Fibroblast of skin of right biceps (primary cell): ENCODE measurements at regions not wholly inside any gene's neighbourhood (a gene's known extent, or its start where the extent isn't known, plus 50 kb on each side); places are given as distances from the start of the nearest gene placed in this dataset.
"Not testable (repeated sequence)": the region's sequence is repeated elsewhere in the genome, so short reads cannot be mapped to it uniquely, and the experiment has no call there.

Experiments
- DNase-seq: peaks from one replicate; pipeline ENCODE4 v3.0.0-alpha.2; 2013

- no peak for DNase-seq
These were observed 176.5 kb upstream of the COPS8 start for GRCh38 chr2:236909193-236909504.

- no peak for DNase-seq
These were observed 175.9 kb upstream of the COPS8 start for GRCh38 chr2:236909802-236910201.

- DNase-seq: no peak
These were observed 174.8 kb upstream of the COPS8 start for GRCh38 chr2:236910781-236911495.

GRCh38 chr2:236912326-236913120, 173.2 kb upstream of the COPS8 start:
- DNase-seq: no peak

- no peak for DNase-seq
These were observed 170.5 kb upstream of the COPS8 start for GRCh38 chr2:236915186-236915585.

GRCh38 chr2:236915726-236916125, 170.0 kb upstream of the COPS8 start:
- no peak for DNase-seq

- no peak for DNase-seq
These were observed 169.5 kb upstream of the COPS8 start for GRCh38 chr2:236916181-236916580.

- no peak for DNase-seq
These were observed 169.0 kb upstream of the COPS8 start for GRCh38 chr2:236916651-236917050.

GRCh38 chr2:236917164-236917563, 168.5 kb upstream of the COPS8 start:
- DNase-seq: no peak

- DNase-seq: no peak
These were observed 167.1 kb upstream of the COPS8 start for GRCh38 chr2:236918545-236918944.

GRCh38 chr2:236919209-236919608, 166.5 kb upstream of the COPS8 start:
- peak; percentile 68 for DNase-seq

GRCh38 chr2:236919801-236920379, 165.8 kb upstream of the COPS8 start:
- DNase-seq: not testable (repeated sequence)

GRCh38 chr2:236922061-236922460, 163.6 kb upstream of the COPS8 start:
- no peak for DNase-seq

GRCh38 chr2:236928380-236929037, 157.2 kb upstream of the COPS8 start:
- no peak for DNase-seq

- peak; percentile 16 for DNase-seq
These were observed 152.8 kb upstream of the COPS8 start for GRCh38 chr2:236932831-236933361.

GRCh38 chr2:236934166-236934565, 151.5 kb upstream of the COPS8 start:
- DNase-seq: no peak

- no peak for DNase-seq
These were observed 151.0 kb upstream of the COPS8 start for GRCh38 chr2:236934656-236935055.

GRCh38 chr2:236935083-236935482, 150.6 kb upstream of the COPS8 start:
- no peak for DNase-seq

GRCh38 chr2:236935631-236936445, 149.9 kb upstream of the COPS8 start:
- DNase-seq: no peak

GRCh38 chr2:236936446-236936940, 149.2 kb upstream of the COPS8 start:
- DNase-seq: no peak

- DNase-seq: no peak
These were observed 147.6 kb upstream of the COPS8 start for GRCh38 chr2:236938126-236938525.

GRCh38 chr2:236939271-236939670, 146.4 kb upstream of the COPS8 start:
- no peak for DNase-seq
